Fibroblast of lung (primary cell): ENCODE measurements at regions not wholly inside any gene's neighbourhood (a gene's known extent, or its start where the extent isn't known, plus 50 kb on each side); places are given as distances from the start of the nearest gene placed in this dataset.

Experiments
- EZH2 ChIP-seq: IDR thresholded peaks from 2 replicates; pipeline ENCODE4 v1.5.1; 2012; ENCODE audit warnings: low read length, control low read depth, mild to moderate bottlenecking; ENCODE audit errors: missing control alignments
- TF ChIP-seq, protein P1 (sequence below), 2 donors: IDR thresholded peaks in 1 of 2; conservative IDR thresholded peaks in 1 of 2; 1 replicate in 1 of 2; 2 replicates in 1 of 2; pipeline ENCODE4 v1.5.1; 2011 to 2012; ENCODE audit warnings: low read length in 2 of 2, control low read depth in 1 of 2, inconsistent platforms in 1 of 2, low read depth in 1 of 2, mild to moderate bottlenecking in 1 of 2

DNA sequence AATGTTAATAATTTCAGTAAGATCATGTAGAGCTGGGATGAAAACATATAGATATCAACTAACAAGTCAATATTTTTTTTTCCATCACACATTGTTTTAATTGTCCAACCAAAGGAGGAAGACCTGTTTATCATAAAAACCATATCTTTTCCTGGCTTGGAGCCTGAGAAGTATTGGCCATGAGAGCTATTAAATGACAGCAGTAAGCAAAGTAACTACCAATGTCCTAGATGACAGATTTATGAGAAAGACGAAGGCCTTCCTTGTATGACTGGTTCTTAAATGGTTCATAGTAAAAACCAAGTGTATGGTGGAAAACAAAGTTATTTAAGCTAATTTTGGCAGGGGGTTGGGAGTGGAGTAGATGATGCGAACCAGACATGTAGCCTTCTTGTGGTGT lies 1147.1 kb upstream of the TENM4 start:
- TF ChIP-seq, protein P1, sequence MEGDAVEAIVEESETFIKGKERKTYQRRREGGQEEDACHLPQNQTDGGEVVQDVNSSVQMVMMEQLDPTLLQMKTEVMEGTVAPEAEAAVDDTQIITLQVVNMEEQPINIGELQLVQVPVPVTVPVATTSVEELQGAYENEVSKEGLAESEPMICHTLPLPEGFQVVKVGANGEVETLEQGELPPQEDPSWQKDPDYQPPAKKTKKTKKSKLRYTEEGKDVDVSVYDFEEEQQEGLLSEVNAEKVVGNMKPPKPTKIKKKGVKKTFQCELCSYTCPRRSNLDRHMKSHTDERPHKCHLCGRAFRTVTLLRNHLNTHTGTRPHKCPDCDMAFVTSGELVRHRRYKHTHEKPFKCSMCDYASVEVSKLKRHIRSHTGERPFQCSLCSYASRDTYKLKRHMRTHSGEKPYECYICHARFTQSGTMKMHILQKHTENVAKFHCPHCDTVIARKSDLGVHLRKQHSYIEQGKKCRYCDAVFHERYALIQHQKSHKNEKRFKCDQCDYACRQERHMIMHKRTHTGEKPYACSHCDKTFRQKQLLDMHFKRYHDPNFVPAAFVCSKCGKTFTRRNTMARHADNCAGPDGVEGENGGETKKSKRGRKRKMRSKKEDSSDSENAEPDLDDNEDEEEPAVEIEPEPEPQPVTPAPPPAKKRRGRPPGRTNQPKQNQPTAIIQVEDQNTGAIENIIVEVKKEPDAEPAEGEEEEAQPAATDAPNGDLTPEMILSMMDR (conservative IDR thresholded peaks at IDR 0.05 in 1 of 2, IDR thresholded peaks at IDR 0.05 in 1 of 2; ENCODE audit: low read depth in 1 of 2, low read length in 2 of 2), result no peak
- TF ChIP-seq EZH2, result no peak
